Upper lobe of left lung (tissue), 6 donors: ENCODE measurements at regions not wholly inside any gene's neighbourhood (a gene's known extent, or its start where the extent isn't known, plus 50 kb on each side); places are given as distances from the start of the nearest gene placed in this dataset.

Experiments
- ATAC-seq, 2 donors: fragments of 200-7000 bp; cut with Tn5 transposase; one replicate each; pipeline ENCODE4 v1.9.1; 2022; ENCODE audit warnings: mild to moderate bottlenecking in 2 of 2, moderate library complexity in 2 of 2; ENCODE audit not compliant: low FRiP score in 2 of 2
- DNase-seq, 2 donors: peaks; one replicate each; pipeline ENCODE4 v3.0.0-alpha.2; 2019 to 2020
- H3K27ac ChIP-seq, 4 donors: fragments of 200-600 bp; sonication (generic); one replicate each; pipeline ENCODE4 v1.5.1; 2016 to 2019
- H3K27me3 ChIP-seq, 4 donors: fragments of 200-600 bp; sonication (generic); one replicate each; pipeline ENCODE4 v1.5.1; 2017 to 2019
- H3K36me3 ChIP-seq, 4 donors: fragments of 200-600 bp; sonication (generic); one replicate each; pipeline ENCODE4 v1.5.1; 2016 to 2019
- H3K4me1 ChIP-seq, 4 donors: fragments of 200-600 bp; sonication (generic); one replicate each; pipeline ENCODE4 v1.5.1; 2018 to 2019
- H3K4me3 ChIP-seq, 4 donors: fragments of 200-600 bp; sonication (generic); one replicate each; pipeline ENCODE4 v1.5.1; 2017 to 2019; ENCODE audit warnings: mild to moderate bottlenecking in 2 of 4, moderate library complexity in 1 of 4
- H3K9me3 ChIP-seq, 4 donors: fragments of 200-600 bp; sonication (generic); one replicate each; pipeline ENCODE4 v1.5.1; 2018 to 2019
- EP300 ChIP-seq, 4 donors: sonication (generic); formaldehyde crosslinking; IDR thresholded peaks; one replicate each; pipeline ENCODE4 v1.5.1; 2017; ENCODE audit warnings: antibody characterized with exemption in 4 of 4, control low read depth in 2 of 4
- POLR2A ChIP-seq, 4 donors: fragments of 450-650 bp; IDR thresholded peaks; one replicate each; pipeline ENCODE4 v1.5.1; 2016 to 2017; ENCODE audit warnings: antibody characterized with exemption in 4 of 4, mild to moderate bottlenecking in 2 of 4
- POLR2AphosphoS5 ChIP-seq, 2 donors: sonication (generic); formaldehyde crosslinking; IDR thresholded peaks; one replicate each; pipeline ENCODE4 v1.5.1; 2017; ENCODE audit warnings: antibody characterized with exemption in 2 of 2
- WGBS, 2 donors: methylation state at CpG; one replicate each; pipeline ENCODE4 v1.1.5; 2017 to 2018; 5-methylcytosine and 5-hydroxymethylcytosine counted together
- TF ChIP-seq, protein P1 (sequence below), 6 experiments: fragments of 450-650 bp in 4 of 6; fragments of 200-600 bp in 2 of 6; sonication (generic) in 2 of 6; IDR thresholded peaks; one replicate each; pipeline ENCODE4 v1.5.1; 2016 to 2019; ENCODE audit warnings: antibody characterized with exemption in 6 of 6
- donor health status: DM: no; HTN: no; CAD: no; lungs with moderate emphysema.
- donor health status: DM: no; HTN: yes; CAD: no; lungs with severe emphysema.

DNA sequence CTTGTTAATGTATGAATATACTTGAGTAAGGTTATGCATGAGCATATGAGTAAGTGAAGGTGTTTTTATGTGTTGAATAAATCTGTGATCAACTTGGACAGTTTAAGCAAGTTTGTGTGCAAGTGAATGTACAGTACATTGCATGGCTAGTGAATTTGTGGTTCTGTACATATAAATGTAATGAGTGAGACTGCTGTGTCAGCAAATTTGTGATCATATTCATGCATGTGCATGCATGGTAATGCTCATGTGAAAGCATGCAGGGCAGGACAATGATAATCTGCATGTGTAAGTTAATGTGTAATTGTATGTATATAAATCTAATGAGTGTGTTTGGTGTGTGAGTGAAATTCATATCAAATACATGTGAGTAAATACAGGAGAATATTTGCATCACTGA, 188.5 kb downstream of the PWWP3B start:
- Histone ChIP-seq H3K27me3 (no peaks in the 10 kb centered on the region), H3K9me3 (no peaks in the 10 kb centered on the region), H3K36me3 (no peaks in the 10 kb centered on the region), H3K27ac (no peak overlapping the region), H3K4me1 (no peaks in the 10 kb centered on the region), H3K4me3 (no peak overlapping the region)
- ATAC-seq (no peak), DNase-seq (no peak)
- TF ChIP-seq POLR2A (IDR thresholded peaks at IDR 0.05) (no peak), POLR2AphosphoS5 (IDR thresholded peaks at IDR 0.05) (no peak), EP300 (IDR thresholded peaks at IDR 0.05) (no peak)
- TF ChIP-seq, protein P1, sequence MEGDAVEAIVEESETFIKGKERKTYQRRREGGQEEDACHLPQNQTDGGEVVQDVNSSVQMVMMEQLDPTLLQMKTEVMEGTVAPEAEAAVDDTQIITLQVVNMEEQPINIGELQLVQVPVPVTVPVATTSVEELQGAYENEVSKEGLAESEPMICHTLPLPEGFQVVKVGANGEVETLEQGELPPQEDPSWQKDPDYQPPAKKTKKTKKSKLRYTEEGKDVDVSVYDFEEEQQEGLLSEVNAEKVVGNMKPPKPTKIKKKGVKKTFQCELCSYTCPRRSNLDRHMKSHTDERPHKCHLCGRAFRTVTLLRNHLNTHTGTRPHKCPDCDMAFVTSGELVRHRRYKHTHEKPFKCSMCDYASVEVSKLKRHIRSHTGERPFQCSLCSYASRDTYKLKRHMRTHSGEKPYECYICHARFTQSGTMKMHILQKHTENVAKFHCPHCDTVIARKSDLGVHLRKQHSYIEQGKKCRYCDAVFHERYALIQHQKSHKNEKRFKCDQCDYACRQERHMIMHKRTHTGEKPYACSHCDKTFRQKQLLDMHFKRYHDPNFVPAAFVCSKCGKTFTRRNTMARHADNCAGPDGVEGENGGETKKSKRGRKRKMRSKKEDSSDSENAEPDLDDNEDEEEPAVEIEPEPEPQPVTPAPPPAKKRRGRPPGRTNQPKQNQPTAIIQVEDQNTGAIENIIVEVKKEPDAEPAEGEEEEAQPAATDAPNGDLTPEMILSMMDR (IDR thresholded peaks at IDR 0.05): no peak

DNA sequence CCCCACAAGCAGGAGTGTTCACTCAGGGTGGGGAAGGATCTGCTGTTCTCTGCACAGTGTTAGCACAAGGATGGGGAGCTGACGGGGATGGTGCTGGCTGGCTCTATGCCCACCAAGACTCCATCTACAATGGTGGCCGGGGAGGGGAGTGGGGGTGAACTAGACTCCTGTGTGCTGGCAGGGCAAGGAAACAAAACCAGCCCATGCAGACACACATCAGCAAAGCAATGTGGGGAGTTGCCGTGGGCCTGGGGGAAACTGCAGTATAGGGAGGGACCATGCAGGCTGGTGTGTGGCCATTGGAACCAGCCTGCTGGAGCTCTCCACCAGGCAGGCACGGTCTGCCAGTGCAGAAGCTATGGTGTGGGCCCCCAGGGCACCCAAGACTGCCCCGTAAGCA, 195.1 kb downstream of the PWWP3B start:
- WGBS, 2 donors: 73 to 90% methylated on average over 3 to 5 of the region's 5 CpGs
- H3K27ac ChIP-seq: no peak overlapping the region
- H3K27me3 ChIP-seq: no peaks in the 10 kb centered on the region
- H3K4me3 ChIP-seq: no peak overlapping the region
- H3K4me1 ChIP-seq: no peaks in the 10 kb centered on the region
- peak in 1 of 2 donors; percentile 6 for DNase-seq
- ATAC-seq: peak in 1 of 2 donors; percentile 34
- no peaks in the 10 kb centered on the region for H3K9me3 ChIP-seq
- H3K36me3 ChIP-seq: no peaks in the 10 kb centered on the region
- no peak for TF ChIP-seq POLR2AphosphoS5 (IDR thresholded peaks at IDR 0.05)
- TF ChIP-seq EP300 (IDR thresholded peaks at IDR 0.05): no peak
- TF ChIP-seq POLR2A (IDR thresholded peaks at IDR 0.05): no peak
- TF ChIP-seq, protein P1 (IDR thresholded peaks at IDR 0.05): no peak

DNA sequence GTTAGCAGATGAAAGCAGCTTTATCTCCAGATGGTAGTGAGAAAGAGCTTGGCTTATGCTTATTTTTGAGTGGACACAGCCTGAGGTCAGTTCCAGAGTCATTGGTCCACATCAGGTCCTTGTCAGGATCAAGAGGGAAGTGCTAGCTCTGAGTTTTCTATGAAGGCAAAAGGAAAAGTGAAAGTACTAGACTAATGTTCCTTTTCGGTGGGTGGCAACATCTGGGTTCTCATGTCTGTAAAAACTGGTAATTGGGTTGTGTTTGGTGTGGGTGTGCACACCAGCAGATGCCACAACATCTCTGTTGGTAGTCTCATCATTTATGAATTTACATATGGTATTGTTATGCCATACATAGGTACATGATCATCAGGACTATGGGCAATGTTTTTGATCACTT, 210.5 kb downstream of the PWWP3B start:
- no peaks in the 10 kb centered on the region for H3K9me3 ChIP-seq
- no peak overlapping the region for H3K27ac ChIP-seq
- no peak for ATAC-seq
- no peaks in the 10 kb centered on the region for H3K4me1 ChIP-seq
- 56% methylated on average over 1 of the region's 1 CpG; no CpG with 5 or more reads in 1 of the 2 donors for WGBS, 2 donors
- no peaks in the 10 kb centered on the region for H3K27me3 ChIP-seq
- no peaks in the 10 kb centered on the region for H3K36me3 ChIP-seq
- no peak overlapping the region for H3K4me3 ChIP-seq
- no peak for DNase-seq
- TF ChIP-seq POLR2AphosphoS5 (IDR thresholded peaks at IDR 0.05) (no peak), EP300 (IDR thresholded peaks at IDR 0.05) (no peak), POLR2A (IDR thresholded peaks at IDR 0.05) (no peak)
- TF ChIP-seq, protein P1 (IDR thresholded peaks at IDR 0.05): no peak

DNA sequence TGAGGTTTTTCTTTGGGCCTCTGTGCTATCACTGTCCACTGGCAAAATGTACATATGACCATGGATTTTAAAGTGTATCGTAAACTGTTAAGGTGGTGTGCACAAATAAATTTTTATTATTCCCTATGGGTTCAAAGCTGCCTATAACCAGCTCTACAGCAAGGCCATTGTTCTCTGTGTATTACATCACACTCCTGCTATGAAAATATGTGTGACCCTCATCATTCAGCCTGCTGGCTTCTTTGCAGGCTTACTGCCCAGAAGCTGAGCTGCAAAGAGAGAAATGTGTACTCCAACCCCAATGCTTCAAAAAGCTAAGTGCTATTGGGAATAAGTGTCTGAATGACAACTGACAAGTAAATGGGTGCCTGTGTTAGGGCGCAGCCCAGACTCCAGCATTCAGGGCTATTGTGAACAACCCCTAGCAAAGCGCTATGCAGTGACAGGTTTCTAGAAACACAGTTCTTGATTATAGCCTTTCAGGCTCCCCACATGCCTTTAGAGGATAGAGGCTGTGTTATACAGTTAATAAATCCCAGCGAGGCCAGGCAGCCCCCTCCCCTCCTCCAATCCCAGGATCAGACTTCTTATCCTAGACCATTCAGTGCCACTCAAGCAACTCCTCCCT, 220.4 kb upstream of the RADX start:
- Histone ChIP-seq H3K4me3 (no peak overlapping the region), H3K36me3 (no peaks in the 10 kb centered on the region), H3K4me1 (no peaks in the 10 kb centered on the region), H3K9me3 (no peaks in the 10 kb centered on the region), H3K27me3 (no peaks in the 10 kb centered on the region), H3K27ac (no peak overlapping the region)
- DNase-seq (no peak), ATAC-seq (no peak)
- no peak for TF ChIP-seq EP300 (IDR thresholded peaks at IDR 0.05)
- TF ChIP-seq, protein P1 (IDR thresholded peaks at IDR 0.05): no peak
- no peak for TF ChIP-seq POLR2AphosphoS5 (IDR thresholded peaks at IDR 0.05)
- TF ChIP-seq POLR2A (IDR thresholded peaks at IDR 0.05): no peak
- WGBS, 2 donors: 61 to 70% methylated on average over 4 of the region's 4 CpGs

DNA sequence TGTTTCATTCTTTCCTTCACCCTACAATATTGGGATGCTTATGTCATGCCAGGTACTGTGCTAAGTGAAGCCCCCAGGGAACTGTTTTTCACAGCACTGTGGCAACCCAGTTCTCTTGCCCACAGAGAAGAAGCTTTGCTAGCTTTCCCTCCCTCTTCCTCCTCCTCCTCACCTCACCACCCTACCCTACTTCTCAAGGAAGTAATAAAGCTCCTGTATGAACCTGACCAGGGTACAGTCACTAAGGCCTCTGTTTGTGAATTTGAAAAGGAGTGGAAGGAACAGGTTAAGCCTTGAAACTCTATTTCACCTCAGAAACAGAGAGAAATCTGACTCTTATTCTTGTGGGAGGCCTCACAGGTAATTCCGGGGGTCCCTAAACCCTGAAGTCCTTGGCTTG, 219.4 kb upstream of the RADX start:
- Histone ChIP-seq H3K27ac (no peak overlapping the region), H3K4me1 (no peaks in the 10 kb centered on the region), H3K27me3 (no peaks in the 10 kb centered on the region), H3K36me3 (no peaks in the 10 kb centered on the region), H3K4me3 (no peak overlapping the region), H3K9me3 (no peaks in the 10 kb centered on the region)
- DNase-seq: no peak
- ATAC-seq: no peak
- WGBS, 2 donors: 81 to 100% methylated on average over 1 of the region's 1 CpG
- TF ChIP-seq POLR2AphosphoS5 (IDR thresholded peaks at IDR 0.05) (no peak), EP300 (IDR thresholded peaks at IDR 0.05) (no peak), POLR2A (IDR thresholded peaks at IDR 0.05) (no peak)
- TF ChIP-seq, protein P1 (IDR thresholded peaks at IDR 0.05): no peak
